ENCODE measurements at regions not wholly inside any gene's neighbourhood (a gene's known extent, or its start where the extent isn't known, plus 50 kb on each side); places are given as distances from the start of the nearest gene placed in this dataset.
"Not testable (repeated sequence)": the region's sequence is repeated elsewhere in the genome, so short reads cannot be mapped to it uniquely, and the experiment has no call there.

- no peak for DNase-seq (ENCODE audit: low read depth)
Measured at GRCh38 chr5:109575506-109575905, 114.2 kb upstream of the MAN2A1 start.

- DNase-seq (ENCODE audit: low read depth) = no peak
Measured at GRCh38 chr5:109574985-109575384, 114.7 kb upstream of the MAN2A1 start.

DNA sequence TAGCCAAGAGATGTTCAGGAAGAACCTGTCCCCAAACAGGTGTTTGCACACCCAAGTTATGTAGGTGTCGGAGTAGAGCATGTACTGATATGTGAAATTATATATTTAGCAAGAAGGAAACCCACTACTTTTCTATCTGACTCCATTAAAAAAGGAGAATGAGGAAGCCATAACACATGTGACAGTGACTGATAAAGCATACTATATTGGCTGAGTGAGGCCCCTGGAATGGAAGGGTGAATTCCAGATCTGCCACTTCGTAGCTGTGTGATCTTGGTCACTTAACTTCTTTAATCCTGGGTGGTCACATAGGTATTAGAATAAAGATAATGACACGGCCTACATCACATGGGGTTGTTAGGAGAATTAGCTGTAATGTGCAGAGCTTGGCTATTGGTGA, 116.0 kb upstream of the MAN2A1 start:
- no peak for DNase-seq (ENCODE audit: low read depth)

DNA sequence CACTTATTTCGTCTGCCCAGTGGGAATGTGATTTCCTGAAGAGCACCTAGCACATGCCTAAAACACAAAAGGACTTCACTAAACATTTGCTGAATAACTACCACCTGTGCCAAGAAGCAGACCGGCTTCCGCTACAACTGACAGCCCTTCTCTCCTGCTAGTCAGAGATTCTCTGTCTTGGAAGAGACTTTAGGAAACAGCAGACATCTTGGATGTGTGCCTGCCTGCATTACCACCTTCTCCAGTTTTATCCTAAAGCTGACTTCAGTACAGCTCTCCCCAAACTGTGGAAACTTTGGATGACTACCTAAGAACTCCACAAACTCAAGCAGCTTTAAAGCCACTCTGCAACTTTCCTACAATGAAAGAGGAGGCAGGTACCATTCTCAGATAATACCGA, 116.5 kb upstream of the MAN2A1 start:
- DNase-seq (ENCODE audit: low read depth) = no peak

DNA sequence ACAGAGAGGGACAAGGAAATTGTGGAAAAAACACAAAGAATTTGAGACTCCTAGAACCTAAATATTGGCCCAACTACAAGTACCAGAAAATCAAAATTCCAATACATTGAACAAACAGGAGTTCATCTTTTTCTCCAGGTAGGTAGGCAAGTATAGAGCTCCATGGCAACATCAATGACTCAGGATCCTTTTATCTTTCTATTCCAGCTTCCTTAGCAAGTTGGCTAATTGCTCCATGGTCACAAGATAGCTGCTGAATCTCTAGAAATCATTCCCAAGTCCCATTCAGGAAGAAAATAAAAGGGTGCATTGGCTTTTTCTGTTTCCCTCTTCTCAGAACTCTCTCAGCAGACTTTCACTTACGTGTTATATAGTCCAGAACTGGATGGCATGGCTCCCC, 117.9 kb upstream of the MAN2A1 start:
- DNase-seq (ENCODE audit: low read depth) = no peak

GRCh38 chr5:109570362-109570874, 119.3 kb upstream of the MAN2A1 start:
- DNase-seq (ENCODE audit: low read depth) = no peak

DNA sequence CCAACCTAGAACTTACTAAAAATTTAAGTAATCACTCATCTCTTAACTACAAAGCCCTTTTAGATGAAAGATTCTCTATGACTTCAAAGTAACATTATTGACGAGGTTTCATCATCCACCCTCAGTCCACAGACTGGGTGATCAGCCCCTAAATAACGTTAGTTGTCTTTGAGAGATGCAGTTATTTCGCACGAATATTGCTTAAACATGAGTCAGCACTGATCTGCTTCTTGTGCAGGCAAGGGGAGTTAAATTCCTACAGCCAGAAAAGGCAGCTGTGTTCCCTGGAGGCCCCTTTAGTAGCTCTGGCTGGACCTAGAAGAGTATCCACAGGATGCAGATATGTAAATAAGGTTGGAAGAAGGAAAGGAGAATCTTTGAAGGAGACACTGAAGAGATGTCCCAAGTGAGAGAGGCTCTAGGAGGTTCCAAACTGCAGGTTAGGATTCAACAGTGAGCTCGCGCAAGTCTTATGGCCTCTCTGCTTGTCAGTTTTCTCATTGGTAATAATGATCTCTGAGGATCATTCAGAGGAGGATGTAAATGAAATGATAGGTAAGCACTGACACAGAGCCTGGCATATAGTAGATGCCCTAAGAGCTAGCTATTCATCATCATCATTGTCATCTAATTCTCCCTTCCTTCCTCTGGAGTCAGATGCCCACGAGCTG, 122.2 kb upstream of the MAN2A1 start:
- DNase-seq (ENCODE audit: low read depth) = peak; percentile 87

DNA sequence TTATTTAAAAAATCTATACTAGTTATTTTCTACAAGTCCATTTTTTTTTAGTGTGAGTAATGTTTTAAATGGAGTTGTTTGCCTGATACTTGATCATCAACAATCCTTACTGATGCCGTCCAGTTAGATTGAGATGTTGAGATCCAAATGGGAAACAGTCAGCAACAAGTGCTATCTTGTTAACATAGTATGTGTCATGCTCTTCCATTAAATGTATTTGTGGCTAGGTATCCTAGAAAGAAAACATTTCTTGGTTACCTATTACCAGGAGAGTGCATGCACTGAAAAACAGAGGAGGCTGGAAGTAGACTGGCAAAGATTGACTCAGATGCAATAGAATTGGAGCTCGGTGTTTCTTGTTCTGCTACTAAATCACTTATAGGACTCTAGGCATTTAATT, 123.4 kb upstream of the MAN2A1 start:
- no peak for DNase-seq (ENCODE audit: low read depth)

DNA sequence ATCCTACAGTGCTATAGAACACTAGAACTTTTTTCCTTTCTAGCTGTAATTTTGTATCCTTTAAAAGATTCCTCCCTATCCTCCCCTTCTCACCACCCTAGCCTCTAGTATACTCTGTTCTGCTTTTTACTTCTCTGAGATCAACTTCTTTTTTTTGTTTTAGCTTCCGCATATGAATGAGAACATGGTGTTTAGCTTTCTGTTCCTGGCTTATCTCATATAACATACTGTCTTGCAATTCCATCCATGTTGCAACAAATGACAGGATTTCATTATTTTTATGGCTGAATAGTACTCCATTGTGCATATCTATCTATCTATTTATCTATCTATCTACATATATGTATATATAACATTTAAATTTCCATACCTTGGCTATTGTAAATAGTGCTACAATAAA, 126.0 kb upstream of the MAN2A1 start:
- no peak for DNase-seq (ENCODE audit: low read depth)

- no peak for DNase-seq (ENCODE audit: low read depth)
Measured at GRCh38 chr5:109563189-109563588, 126.5 kb upstream of the MAN2A1 start.

- no peak for DNase-seq (ENCODE audit: low read depth)
Measured at GRCh38 chr5:109562441-109562840, 127.3 kb upstream of the MAN2A1 start.

DNA sequence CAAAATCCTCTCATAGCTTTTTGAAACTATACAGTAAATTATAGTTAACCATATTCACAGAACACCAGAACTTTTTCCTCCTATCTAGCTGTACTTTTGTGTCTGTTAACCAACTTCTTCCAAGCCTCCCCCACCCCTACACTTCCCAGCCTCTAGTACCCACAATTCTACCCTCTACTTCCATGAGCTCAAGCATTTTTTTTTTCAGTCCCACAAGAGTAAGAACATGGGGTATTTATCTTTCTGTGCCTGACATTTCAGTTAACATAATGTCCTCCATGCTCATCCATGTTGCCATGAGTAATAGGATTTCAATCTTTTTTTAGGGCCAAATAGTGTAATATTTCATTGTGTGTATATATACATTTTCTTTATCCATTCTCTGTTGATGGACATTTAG, 128.3 kb upstream of the MAN2A1 start:
- DNase-seq (ENCODE audit: low read depth) = no peak

DNA sequence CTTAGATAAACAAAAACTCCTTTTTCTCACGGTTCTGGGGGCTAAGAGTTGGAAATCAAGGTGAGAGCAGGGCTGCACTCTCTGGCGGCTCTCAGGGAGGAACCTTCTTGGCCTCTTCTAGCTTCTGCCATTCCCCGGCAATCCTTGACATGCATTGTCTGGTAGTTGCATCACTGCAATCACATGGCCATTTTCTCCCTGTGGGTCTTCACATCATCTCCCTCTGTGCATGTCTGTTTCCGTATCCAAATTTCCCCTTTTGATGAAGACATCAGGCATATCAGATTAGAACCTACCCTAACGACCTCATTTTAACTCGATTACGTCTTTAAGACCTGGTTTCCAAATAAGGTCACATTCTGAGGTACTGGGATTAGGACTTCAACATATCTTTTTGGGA, 129.2 kb upstream of the MAN2A1 start:
- no peak for DNase-seq (ENCODE audit: low read depth)

GRCh38 chr5:109558952-109559351, 130.8 kb upstream of the MAN2A1 start:
- peak; percentile 13 for DNase-seq (ENCODE audit: low read depth)

GRCh38 chr5:109558364-109558763, 131.4 kb upstream of the MAN2A1 start:
- DNase-seq (ENCODE audit: low read depth) = no peak

GRCh38 chr5:109553846-109554245, 135.9 kb upstream of the MAN2A1 start:
- no peak for DNase-seq (ENCODE audit: low read depth)

- not testable (repeated sequence) for DNase-seq (ENCODE audit: low read depth)
Measured at GRCh38 chr5:109551234-109551633, 138.5 kb upstream of the MAN2A1 start.

DNA sequence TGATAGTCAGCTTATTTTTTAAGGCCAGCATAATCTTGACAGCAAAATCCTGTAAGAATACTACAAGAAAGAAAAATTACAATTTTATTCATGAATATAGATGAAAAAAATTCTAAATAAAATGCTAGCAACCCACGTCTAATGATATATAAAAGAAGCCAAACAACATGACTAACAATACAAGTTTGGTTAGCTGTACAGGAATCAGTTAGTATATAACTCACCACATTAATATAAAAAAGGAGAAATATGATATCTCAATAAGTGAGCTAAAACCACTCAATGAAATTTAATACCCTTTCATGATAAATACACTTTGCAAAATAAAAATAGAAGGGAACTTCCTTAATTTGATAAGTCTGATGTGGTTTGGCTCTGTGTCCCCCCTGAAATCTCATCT, 139.7 kb upstream of the MAN2A1 start:
- DNase-seq (ENCODE audit: low read depth) = peak; percentile 50

GRCh38 chr5:109546461-109546860, 136.7 kb upstream of the PJA2 start:
- DNase-seq (ENCODE audit: low read depth) = no peak

DNA sequence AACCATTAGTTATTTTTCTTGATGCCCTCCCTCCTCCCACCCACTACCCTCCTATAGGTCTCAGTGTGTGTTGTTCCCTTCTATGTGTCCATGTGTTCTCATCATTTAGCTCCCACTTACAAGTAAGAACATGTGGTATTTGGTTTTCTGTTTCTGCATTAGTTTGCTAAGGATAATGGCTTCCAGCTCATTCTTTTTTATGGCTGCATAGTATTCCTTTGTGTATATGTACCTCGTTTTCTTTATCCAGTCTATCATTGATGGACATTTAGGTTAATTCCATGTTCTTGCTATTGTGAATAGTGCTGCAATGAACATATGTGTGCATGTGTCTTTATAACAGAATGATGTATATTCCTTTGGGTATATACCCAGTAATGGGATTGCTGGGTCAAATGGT, 135.1 kb upstream of the PJA2 start:
- DNase-seq (ENCODE audit: low read depth) = not testable (repeated sequence)

DNA sequence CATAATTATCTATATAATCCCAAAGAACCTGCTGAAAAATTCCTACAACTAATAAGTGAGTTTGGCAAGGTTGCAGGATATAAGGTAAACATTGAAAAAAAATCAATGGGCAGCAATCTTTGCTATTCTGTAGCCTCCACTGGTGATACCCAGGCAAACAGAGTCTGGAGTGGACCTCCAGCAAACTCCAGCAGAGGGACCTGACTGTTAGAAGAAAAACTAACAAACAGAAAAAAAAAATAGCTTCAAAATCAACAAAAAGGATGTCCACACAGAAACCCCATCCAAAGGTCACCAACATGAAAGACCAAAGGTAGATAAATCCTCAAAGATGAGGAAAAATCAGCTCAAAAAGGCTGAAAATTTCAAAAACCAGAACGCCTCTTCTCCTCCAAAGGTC, 128.9 kb upstream of the PJA2 start:
- not testable (repeated sequence) for DNase-seq (ENCODE audit: low read depth)

DNA sequence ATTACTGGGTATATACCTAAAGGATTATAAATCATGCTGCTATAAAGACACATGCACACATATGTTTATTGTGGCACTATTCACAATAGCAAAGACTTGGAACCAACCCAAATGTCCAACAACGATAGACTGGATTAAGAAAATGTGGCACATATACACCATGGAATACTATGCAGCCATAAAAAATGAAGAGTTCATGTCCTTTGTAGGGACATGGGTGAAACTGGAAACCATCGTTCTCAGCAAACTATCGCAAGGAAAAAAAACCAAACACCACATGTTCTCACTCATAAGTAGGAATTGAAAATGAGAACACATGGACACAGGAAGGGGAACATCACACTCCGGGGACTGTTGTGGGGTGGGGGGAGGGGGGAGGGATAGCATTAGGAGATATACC, 125.3 kb upstream of the PJA2 start:
- not testable (repeated sequence) for DNase-seq (ENCODE audit: low read depth)

DNA sequence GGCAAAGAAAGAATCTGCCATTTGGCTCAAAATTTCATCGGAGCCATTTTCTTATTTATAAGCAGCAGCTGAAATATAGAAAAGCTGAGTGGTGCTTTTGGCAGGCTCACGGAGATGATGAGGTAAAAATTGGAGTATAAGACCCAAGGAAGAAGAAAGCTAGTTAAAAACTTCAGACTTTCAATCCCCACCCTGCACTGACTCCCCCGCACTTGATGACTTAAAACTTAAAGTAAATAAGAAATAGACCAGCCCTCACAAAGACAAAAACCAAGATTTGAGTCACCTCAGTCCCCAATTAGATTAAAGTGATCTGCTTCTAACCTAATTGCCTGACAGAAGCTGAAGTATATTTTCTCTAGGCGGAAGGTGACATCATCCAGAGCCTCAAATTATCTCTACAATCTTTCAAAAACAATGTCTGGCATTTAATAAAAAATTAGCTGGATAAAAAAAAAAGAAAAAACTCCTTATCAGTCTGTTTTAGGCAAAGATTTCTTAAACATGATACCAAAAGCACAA, 124.0 kb upstream of the PJA2 start:
- DNase-seq (ENCODE audit: low read depth) = no peak
